Activated naive CD8-positive, alpha-beta T cell treated with anti-CD3 and anti-CD28 coated beads, Interleukin-2, amount 10 ng/mL, durations not matched to agents 7 days and 5 days (primary cell): ENCODE measurements at regions not wholly inside any gene's neighbourhood (a gene's known extent, or its start where the extent isn't known, plus 50 kb on each side); places are given as distances from the start of the nearest gene placed in this dataset.

Source experiments
- ATAC-seq: fragments of 150-1000 bp; cut with Tn5 transposase; one replicate; pipeline ENCODE4 v1.10.0; 2021; ENCODE audit warnings: low read depth, moderate library complexity
- POLR2A ChIA-PET: fragments of 350-600 bp; sonication (Branson Sonifier 250); formaldehyde crosslinking; loops from one replicate; lab custom pipeline; 2021; ENCODE audit warnings: antibody characterized with exemption; lab: Charles Lee
- DNase-seq: peaks from one replicate; pipeline ENCODE4 v3.0.0; 2021
- H3K27ac Mint-ChIP-seq: one replicate; pipeline ENCODE4 v1.8.0; 2022; ENCODE audit warnings: mild to moderate bottlenecking, mixed read lengths
- H3K27me3 Mint-ChIP-seq: one replicate; pipeline ENCODE4 v1.8.0; 2022; ENCODE audit warnings: mild to moderate bottlenecking, moderate library complexity, mixed read lengths
- H3K36me3 Mint-ChIP-seq: one replicate; pipeline ENCODE4 v1.8.0; 2021; ENCODE audit warnings: mild to moderate bottlenecking, mixed read lengths
- H3K4me1 Mint-ChIP-seq: one replicate; pipeline ENCODE4 v1.8.0; 2021; ENCODE audit warnings: mixed read lengths
- H3K4me3 Mint-ChIP-seq: one replicate; pipeline ENCODE4 v1.8.0; 2022; ENCODE audit warnings: mild to moderate bottlenecking, moderate library complexity, mixed read lengths
- H3K9me3 Mint-ChIP-seq: one replicate; pipeline ENCODE4 v1.8.0; 2021; ENCODE audit warnings: mixed read lengths

GRCh38 chr9:73753171-73753570, 601.5 kb downstream of the ANXA1 start:
- POLR2A ChIA-PET = no interaction called here
- H3K9me3 Mint-ChIP-seq = no peaks in the 10 kb centered on the region
- no peaks in the 10 kb centered on the region for H3K4me1 Mint-ChIP-seq
- H3K4me3 Mint-ChIP-seq = no peak overlapping the region
- H3K27me3 Mint-ChIP-seq = no peaks in the 10 kb centered on the region
- H3K27ac Mint-ChIP-seq = no peak overlapping the region
- DNase-seq = no peak
- H3K36me3 Mint-ChIP-seq = no peaks in the 10 kb centered on the region
- no peak for ATAC-seq

- POLR2A ChIA-PET = no interaction called here
- Mint-ChIP-seq H3K4me3 (no peak overlapping the region), H3K9me3 (peaks cover 4% of the 10 kb centered on the region), H3K4me1 (no peaks in the 10 kb centered on the region), H3K36me3 (no peaks in the 10 kb centered on the region), H3K27me3 (no peaks in the 10 kb centered on the region), H3K27ac (no peak overlapping the region)
- DNase-seq (no peak), ATAC-seq (no peak)
These were observed 610.2 kb downstream of the ANXA1 start for GRCh38 chr9:73761905-73762304.

- Mint-ChIP-seq H3K4me1 (no peaks in the 10 kb centered on the region), H3K9me3 (peaks cover 1% of the 10 kb centered on the region), H3K27me3 (no peaks in the 10 kb centered on the region), H3K36me3 (no peaks in the 10 kb centered on the region), H3K4me3 (no peak overlapping the region), H3K27ac (no peak overlapping the region)
- POLR2A ChIA-PET = no interaction called here
- DNase-seq = no peak
- ATAC-seq = no peak
These were observed 622.2 kb downstream of the ANXA1 start for GRCh38 chr9:73773896-73774295.

GRCh38 chr9:73775757-73776156, 624.1 kb downstream of the ANXA1 start:
- Mint-ChIP-seq H3K9me3 (peaks cover 1% of the 10 kb centered on the region), H3K36me3 (no peaks in the 10 kb centered on the region), H3K4me1 (no peaks in the 10 kb centered on the region), H3K27me3 (no peaks in the 10 kb centered on the region), H3K4me3 (no peak overlapping the region), H3K27ac (no peak overlapping the region)
- no peak for ATAC-seq
- no peak for DNase-seq
- POLR2A ChIA-PET = no interaction called here

GRCh38 chr9:73780916-73781315, 629.3 kb downstream of the ANXA1 start:
- Mint-ChIP-seq H3K27me3 (no peaks in the 10 kb centered on the region), H3K27ac (no peak overlapping the region), H3K4me1 (no peaks in the 10 kb centered on the region), H3K4me3 (no peak overlapping the region), H3K9me3 (peaks cover 3% of the 10 kb centered on the region), H3K36me3 (no peaks in the 10 kb centered on the region)
- DNase-seq (no peak), ATAC-seq (no peak)
- POLR2A ChIA-PET = no interaction called here

GRCh38 chr9:73782166-73782565, 630.5 kb downstream of the ANXA1 start:
- Mint-ChIP-seq H3K27me3 (no peaks in the 10 kb centered on the region), H3K4me1 (no peaks in the 10 kb centered on the region), H3K4me3 (no peak overlapping the region), H3K27ac (no peak overlapping the region), H3K36me3 (no peaks in the 10 kb centered on the region), H3K9me3 (peaks cover 3% of the 10 kb centered on the region)
- DNase-seq = no peak
- POLR2A ChIA-PET = no interaction called here
- ATAC-seq = no peak

- no peaks in the 10 kb centered on the region for H3K27me3 Mint-ChIP-seq
- H3K9me3 Mint-ChIP-seq = peaks cover 6% of the 10 kb centered on the region
- no peak overlapping the region for H3K4me3 Mint-ChIP-seq
- H3K36me3 Mint-ChIP-seq = no peaks in the 10 kb centered on the region
- no peak overlapping the region for H3K27ac Mint-ChIP-seq
- ATAC-seq (no peak), DNase-seq (no peak)
- no peaks in the 10 kb centered on the region for H3K4me1 Mint-ChIP-seq
- POLR2A ChIA-PET = no interaction called here
These were observed 647.8 kb downstream of the ANXA1 start for GRCh38 chr9:73799446-73799845.

GRCh38 chr9:73805111-73805510, 653.4 kb downstream of the ANXA1 start:
- Mint-ChIP-seq H3K4me3 (no peak overlapping the region), H3K27ac (no peak overlapping the region), H3K9me3 (no peaks in the 10 kb centered on the region), H3K36me3 (no peaks in the 10 kb centered on the region), H3K4me1 (no peaks in the 10 kb centered on the region), H3K27me3 (no peaks in the 10 kb centered on the region)
- POLR2A ChIA-PET = no interaction called here
- no peak for ATAC-seq
- DNase-seq = no peak

GRCh38 chr9:73805853-73806458, 654.3 kb downstream of the ANXA1 start:
- no peaks in the 10 kb centered on the region for H3K36me3 Mint-ChIP-seq
- H3K27ac Mint-ChIP-seq = no peak overlapping the region
- H3K4me1 Mint-ChIP-seq = no peaks in the 10 kb centered on the region
- DNase-seq (no peak), ATAC-seq (no peak)
- POLR2A ChIA-PET = no interaction called here
- no peak overlapping the region for H3K4me3 Mint-ChIP-seq
- no peaks in the 10 kb centered on the region for H3K9me3 Mint-ChIP-seq
- no peaks in the 10 kb centered on the region for H3K27me3 Mint-ChIP-seq

- ATAC-seq (no peak), DNase-seq (no peak)
- H3K36me3 Mint-ChIP-seq = no peaks in the 10 kb centered on the region
- no peaks in the 10 kb centered on the region for H3K9me3 Mint-ChIP-seq
- POLR2A ChIA-PET = no interaction called here
- no peak overlapping the region for H3K4me3 Mint-ChIP-seq
- H3K4me1 Mint-ChIP-seq = no peaks in the 10 kb centered on the region
- no peaks in the 10 kb centered on the region for H3K27me3 Mint-ChIP-seq
- no peak overlapping the region for H3K27ac Mint-ChIP-seq
These were observed 655.2 kb downstream of the ANXA1 start for GRCh38 chr9:73806876-73807275.

- POLR2A ChIA-PET = no interaction called here
- DNase-seq = no peak
- ATAC-seq = no peak
- no peaks in the 10 kb centered on the region for H3K4me1 Mint-ChIP-seq
- no peak overlapping the region for H3K4me3 Mint-ChIP-seq
- H3K27me3 Mint-ChIP-seq = no peaks in the 10 kb centered on the region
- H3K9me3 Mint-ChIP-seq = no peaks in the 10 kb centered on the region
- no peaks in the 10 kb centered on the region for H3K36me3 Mint-ChIP-seq
- H3K27ac Mint-ChIP-seq = no peak overlapping the region
These were observed 656.3 kb downstream of the ANXA1 start for GRCh38 chr9:73807952-73808351.

- DNase-seq (no peak), ATAC-seq (no peak)
- Mint-ChIP-seq H3K9me3 (no peaks in the 10 kb centered on the region), H3K36me3 (no peaks in the 10 kb centered on the region), H3K4me1 (no peaks in the 10 kb centered on the region), H3K27me3 (no peaks in the 10 kb centered on the region), H3K4me3 (no peak overlapping the region), H3K27ac (no peak overlapping the region)
- POLR2A ChIA-PET = no interaction called here
These were observed 659.0 kb downstream of the ANXA1 start for GRCh38 chr9:73810585-73811215.

- H3K9me3 Mint-ChIP-seq = no peaks in the 10 kb centered on the region
- POLR2A ChIA-PET = no interaction called here
These were observed 661.9 kb downstream of the ANXA1 start for GRCh38 chr9:73813546-73813945.

GRCh38 chr9:73816905-73817304, 665.2 kb downstream of the ANXA1 start:
- no peaks in the 10 kb centered on the region for H3K4me1 Mint-ChIP-seq
- H3K4me3 Mint-ChIP-seq = no peak overlapping the region
- no peak overlapping the region for H3K27ac Mint-ChIP-seq
- H3K36me3 Mint-ChIP-seq = no peaks in the 10 kb centered on the region
- POLR2A ChIA-PET = no interaction called here
- no peaks in the 10 kb centered on the region for H3K27me3 Mint-ChIP-seq
- DNase-seq (no peak), ATAC-seq (no peak)
- H3K9me3 Mint-ChIP-seq = no peaks in the 10 kb centered on the region

More at GRCh38 chr9:73813546-73813945, 661.9 kb downstream of the ANXA1 start:
- no peak overlapping the region for H3K27ac Mint-ChIP-seq
- H3K36me3 Mint-ChIP-seq = no peaks in the 10 kb centered on the region
- H3K27me3 Mint-ChIP-seq = no peaks in the 10 kb centered on the region
- no peak overlapping the region for H3K4me3 Mint-ChIP-seq
- no peaks in the 10 kb centered on the region for H3K4me1 Mint-ChIP-seq
- ATAC-seq (no peak), DNase-seq (no peak)
